ENCODE measurements at regions not wholly inside any gene's neighbourhood (a gene's known extent, or its start where the extent isn't known, plus 50 kb on each side); places are given as distances from the start of the nearest gene placed in this dataset.
"Not testable (repeated sequence)": the region's sequence is repeated elsewhere in the genome, so short reads cannot be mapped to it uniquely, and the experiment has no call there.

DNA sequence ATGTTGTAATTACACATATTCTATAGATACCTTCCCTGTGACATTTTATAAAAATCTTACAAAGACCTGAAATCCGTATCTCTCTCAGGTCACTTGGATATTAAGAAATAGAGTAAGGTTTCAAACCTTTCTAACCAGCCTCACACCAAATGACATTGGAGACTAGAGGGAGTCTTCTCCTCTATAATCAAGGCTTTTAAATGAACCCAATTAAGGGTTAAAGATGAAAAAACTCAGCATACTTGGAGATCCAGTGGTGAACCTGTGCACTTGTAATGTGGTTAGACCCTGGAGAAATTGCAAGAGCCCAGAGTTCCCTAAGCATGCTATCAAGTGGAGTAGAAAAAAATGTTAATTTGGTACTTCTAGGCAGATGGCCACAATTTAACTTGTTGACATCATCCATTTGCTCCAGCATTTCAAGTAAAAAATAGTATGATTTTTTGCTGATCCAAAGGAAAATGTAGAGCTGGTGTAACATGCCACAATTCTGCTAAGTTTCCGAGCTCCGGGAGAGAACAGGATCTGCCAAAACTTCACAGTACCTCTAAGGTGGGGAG lies 554.1 kb upstream of the MIR17HG start:
- no peak for DNase-seq (ENCODE audit: low read depth in 2 of 2)

DNA sequence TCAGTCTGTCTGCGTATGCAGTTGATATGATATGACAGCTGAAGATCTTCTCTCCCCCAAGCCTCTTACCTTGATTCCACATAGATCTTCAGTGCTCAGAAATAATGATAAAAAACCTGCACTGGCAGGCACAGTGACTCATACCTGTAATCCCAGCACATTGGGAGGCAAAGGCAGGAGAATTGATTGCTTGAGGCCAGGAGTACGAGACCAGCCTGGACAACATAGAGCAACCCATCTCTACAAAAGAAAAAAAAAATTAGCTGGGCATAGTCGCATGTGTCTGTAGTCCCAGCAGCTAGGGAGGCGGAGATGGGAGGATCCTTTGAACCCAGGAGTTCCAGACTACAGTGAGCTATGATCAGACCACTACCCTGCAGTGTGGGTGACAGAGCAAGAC lies 551.0 kb upstream of the MIR17HG start:
- DNase-seq (ENCODE audit: low read depth in 2 of 2) = no peak

DNA sequence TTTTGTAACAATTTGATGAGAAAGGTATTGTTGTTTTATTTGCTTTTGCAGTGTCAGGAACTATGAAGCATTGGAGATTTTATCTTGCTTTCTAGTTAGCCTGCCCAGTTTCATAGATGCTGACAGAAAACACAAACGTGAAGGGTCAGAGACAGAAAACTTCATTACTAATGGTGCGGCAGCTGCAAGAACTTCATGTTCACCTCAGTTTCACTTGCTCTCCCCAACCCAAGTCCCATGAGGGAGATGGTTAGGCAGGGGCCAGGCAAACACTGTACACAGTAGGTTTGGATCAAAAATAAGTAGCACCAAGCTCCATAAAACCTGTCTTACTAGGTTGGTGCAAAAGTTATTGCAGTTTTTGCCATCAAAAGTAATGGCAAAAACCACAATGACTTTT lies 550.2 kb upstream of the MIR17HG start:
- DNase-seq (ENCODE audit: low read depth in 2 of 2) = no peak

DNA sequence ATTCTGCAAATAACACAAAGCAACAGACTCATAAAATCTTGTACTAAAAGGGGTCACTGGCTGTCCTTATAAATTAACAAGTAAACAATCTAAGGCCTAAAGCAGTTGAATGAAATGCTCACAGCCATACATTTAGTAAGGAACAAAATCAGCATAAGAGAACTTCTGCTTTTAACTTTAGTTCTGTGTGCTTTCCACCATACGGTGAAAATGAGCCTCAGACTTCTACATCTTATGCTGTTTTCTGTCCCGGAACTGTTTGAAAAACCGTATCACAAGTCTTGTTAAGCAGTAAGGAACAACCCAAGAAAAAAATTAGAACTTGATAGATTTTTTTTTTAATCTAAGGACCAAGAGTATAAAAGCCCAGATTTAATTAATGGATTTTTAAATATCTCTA lies 549.1 kb upstream of the MIR17HG start:
- DNase-seq (ENCODE audit: low read depth in 2 of 2) = no peak

DNA sequence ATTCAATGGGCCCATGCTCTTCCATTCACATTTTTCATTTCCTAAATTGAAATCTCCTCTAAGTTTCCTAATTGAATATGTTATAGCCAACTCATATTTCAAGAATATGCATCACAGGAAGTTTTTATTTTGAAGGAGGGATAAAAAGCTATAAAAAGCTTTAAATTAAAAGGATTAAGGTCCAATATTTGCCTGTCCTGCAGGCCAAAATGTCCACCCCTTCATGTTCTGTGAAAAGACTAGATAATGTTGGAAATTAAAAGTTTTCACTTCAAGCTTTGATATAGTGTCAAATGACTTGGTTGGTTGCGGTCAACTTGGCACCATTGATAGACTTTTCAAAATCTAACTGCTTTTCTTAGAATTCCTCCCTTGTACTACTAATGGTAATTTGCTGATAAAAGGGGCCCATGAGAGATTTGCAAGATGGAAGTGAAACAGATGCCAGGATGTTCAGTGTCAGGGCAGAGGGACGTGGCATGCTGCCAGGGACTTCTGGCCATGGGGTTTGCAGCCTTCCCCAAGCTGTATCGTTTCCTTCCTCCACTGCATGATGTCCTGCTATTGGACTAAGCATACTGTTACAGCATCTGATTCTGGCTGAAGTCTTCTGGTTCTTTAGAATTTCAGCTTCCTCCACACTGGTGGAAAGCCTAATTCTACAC lies 547.3 kb upstream of the MIR17HG start:
- DNase-seq (ENCODE audit: low read depth in 2 of 2) = no peak

DNA sequence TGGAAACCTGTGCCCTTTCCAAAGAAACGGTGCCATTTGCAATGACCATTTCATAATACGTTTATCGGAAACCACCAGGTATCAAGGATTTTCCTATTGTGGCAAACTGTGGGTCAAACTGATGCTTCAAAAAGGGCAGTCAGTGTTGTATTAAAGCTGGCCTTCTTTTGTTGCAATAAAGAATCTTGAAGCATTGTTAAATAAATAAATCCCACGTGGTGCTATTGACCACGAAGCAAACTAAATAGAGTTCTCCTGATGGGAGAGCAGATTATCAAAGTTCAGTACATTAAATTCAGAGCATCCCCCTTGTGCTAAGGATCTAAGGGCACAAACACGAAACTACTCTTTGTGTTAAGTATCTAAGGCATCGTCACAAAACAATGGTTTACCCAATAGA lies 545.9 kb upstream of the MIR17HG start:
- DNase-seq (ENCODE audit: low read depth in 2 of 2) = no peak

DNA sequence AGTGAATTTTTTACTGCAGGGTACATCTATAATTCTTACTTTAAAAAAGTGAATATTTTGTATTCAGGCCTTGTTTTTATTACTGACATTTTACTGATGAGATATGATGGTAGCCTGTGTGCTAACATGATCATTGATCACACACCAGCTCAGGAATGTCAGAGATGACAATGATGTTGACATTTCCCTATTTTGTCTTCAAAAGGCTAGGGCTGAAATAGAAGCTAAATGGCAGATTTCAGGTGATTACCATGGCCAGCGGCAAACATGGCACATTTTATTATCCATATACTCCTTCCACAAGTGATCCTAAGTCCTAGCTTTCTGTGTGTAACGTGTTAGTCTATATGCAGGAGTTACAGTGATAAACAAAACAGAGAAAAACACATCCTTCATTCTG lies 544.3 kb upstream of the MIR17HG start:
- no peak for DNase-seq (ENCODE audit: low read depth in 2 of 2)

DNA sequence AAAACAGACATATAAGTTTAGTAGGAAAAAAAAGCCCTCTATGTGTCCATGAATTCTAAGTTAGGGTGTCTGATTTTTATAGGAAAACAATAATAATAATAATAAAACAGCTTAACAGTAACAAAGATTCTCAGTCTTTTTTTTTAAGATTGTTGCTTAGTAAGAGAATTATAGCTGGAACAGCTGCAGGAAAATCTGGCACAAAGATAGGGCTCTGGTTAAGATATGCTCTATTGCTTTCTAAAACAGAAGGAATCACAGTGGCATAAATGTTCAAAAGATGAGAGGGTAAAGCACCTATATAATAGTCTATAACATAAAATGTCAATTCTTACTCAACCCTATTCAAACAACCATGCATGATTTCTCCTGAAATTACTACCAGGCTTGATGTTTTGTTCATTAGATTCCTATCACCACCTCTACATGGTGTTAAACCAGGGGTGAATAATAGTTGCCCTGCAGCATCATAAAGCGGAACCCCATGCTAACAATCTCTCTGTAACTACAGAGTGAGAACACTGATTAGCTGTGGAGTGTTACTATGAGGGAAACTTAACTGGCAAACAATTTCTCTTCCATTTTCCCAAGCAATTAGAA lies 541.4 kb upstream of the MIR17HG start:
- DNase-seq (ENCODE audit: low read depth in 2 of 2) = no peak

DNA sequence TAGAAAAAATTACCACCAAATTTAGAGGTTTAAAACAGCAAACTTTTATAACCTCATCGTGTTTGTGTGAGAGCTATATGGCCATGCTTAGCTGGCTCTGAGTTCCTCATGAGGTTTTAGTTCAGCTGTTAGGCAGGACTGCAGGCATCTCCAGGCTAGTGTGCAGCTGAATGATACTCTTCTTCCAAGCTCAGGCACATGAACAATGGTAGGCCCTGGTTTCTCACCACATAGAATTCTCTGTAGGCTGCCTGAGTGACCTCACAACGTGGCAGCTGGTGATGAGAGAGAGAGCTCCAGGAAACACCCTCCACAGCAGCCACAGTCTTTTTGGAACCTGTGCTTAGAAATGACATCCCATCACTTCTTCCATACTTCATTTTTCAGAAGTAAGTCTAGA lies 540.6 kb upstream of the MIR17HG start:
- DNase-seq (ENCODE audit: low read depth in 2 of 2) = no peak

DNA sequence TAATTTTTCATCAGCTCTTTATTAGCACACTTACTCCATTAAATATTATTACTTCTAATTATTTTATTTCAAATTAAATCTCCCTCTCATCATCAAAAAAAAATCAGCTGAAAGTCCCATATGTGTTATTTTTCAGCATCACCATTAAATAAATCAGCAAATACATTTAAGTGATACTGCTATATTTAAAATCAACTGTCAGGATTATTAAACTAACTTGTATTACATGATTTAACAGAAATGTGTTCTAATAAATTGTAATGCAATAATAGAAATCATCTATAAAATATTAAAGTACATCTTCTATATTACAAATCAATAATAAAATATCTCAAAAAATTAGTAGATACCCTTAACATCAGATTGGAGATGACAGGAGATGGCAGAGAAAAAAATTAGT lies 538.6 kb upstream of the MIR17HG start:
- DNase-seq (ENCODE audit: low read depth in 2 of 2) = no peak

DNA sequence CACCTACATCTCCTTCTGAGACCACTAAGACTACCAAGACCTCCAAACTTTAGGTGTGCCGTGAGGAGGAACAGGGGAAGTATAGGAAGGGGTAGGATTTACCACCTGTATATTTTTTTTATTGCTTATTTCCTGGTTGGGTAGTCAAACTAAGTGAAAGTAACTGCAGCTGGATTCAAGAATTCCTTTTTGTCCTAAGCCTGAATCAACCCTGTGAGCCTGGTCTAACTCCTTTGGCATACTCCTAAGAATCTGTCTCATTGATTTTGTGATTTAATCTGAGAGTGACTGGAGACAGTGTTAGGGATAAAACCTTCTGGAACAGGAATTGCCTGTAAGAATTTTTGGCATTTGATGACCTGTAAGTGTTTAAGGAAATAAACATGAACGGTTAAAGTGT lies 523.5 kb upstream of the MIR17HG start:
- no peak for DNase-seq (ENCODE audit: low read depth in 2 of 2)

DNA sequence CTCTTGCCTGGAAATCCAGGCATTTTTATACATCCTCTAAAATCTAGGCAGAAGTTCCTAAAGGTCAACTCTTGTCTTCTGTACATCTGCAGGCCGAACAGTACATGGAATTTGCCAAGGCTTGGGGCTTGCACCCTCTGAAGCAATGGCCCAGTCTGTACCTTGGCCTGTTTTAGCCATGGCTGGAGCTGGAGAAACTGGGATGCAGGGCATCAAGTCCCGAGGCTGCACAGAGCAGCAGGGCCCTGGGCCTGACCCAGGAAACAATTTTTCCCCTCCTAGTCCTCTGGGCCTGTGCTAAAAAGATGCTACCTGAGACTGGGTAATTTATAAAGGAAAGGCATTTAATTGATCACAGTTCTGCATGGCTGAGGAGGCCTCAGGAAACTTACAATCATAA lies 520.8 kb upstream of the MIR17HG start:
- DNase-seq (ENCODE audit: low read depth in 2 of 2) = no peak

DNA sequence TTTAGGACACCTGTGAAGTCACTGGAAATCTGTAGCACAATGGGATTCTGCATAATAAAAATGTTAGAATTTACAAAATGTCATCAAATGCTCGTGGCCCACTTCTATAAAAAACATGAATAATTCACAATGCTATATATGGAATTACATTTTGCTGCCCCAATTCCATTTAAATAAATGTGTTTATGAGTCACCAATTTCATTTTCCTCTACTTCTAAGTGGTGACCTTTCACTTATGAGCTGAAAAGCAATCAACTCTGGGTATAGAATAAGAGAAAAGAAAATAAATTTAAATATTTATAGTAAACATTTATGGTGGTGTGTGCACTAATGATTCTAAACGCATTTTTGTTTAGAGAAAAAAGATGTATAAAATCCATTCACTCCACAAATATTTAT lies 516.7 kb upstream of the MIR17HG start:
- DNase-seq (ENCODE audit: low read depth in 2 of 2) = no peak

DNA sequence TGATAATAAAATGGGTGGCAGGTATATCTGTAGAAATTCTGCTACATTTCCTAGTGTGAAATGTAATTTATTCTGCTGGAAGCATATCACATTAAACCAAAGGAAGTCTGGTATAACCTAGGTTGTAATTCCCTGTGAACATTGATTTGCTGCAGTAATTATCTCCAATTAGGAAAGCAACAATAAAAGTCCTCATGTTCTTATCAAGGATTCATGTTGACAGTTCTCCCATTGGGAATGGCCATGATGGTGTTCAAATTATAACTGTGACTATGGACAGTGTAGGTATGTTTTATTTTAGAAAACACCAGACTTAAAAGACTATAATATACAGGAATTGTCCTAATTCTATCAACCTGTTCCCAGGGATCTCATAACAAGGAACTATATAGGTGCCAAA lies 513.5 kb upstream of the MIR17HG start:
- DNase-seq (ENCODE audit: low read depth in 2 of 2) = no peak

DNA sequence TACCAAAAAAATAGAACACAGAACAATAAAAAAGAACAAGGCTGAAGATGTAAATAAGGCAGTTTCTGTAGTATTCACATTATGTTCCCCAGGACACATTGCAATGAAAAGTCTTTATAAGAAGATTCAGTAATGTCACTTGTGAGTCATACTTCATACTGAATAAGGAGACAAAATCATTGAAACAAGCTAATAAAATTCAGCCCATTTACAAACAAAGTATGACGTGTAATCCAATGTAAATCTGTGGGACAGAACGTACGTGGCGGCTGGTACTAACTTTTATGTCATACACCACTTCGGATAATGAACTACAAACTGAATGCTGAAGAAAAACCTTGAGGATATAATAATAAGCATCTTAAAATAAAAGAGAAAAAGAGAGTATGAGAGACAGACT lies 512.8 kb upstream of the MIR17HG start:
- DNase-seq (ENCODE audit: low read depth in 2 of 2) = no peak

DNA sequence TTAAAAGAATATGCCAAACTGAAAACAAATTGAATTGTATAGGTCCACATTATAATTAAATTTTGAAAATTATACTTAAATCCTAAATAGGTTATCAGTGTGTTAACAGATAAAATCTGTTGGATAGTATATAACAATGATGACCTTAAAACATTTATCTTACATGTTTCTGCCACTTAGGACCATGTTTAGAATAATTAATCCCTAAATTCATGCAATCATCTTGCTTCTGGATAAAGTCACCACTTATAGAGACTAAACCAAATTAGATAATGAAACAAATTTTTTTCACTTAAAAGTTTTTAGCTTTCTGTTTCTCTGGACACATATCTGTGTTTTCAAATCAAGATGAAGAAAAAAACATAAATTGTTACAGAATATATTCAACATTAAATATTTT lies 511.7 kb upstream of the MIR17HG start:
- DNase-seq (ENCODE audit: low read depth in 2 of 2) = no peak

DNA sequence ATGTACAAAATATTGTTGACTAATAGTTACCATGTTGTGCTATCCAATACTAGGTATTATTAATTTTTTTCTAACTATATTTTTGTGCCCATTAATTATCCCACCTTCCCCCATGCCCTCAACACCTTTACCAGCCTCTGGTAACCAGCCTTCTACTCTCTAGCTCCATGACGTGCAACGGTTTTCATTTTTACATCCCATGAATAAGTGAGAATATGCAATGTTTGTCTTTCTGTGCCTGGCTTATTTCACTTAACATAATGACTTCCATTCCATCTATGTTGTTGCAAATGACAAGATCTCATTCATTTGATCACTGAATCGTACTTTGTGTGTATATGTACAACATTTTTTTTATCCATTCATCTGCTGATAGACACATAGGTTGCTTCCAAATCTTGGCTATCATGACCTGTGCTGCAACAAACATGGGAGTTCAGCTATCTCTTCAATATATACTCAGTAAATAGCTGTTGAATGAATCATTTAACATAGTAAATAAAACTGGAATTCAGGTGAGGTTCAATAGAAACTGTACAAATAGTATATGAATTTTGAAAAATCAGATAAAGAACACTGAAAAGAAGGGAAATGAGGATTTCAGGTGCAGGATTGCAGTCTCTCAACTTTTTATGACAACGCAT lies 509.0 kb upstream of the MIR17HG start:
- DNase-seq (ENCODE audit: low read depth in 2 of 2) = no peak

DNA sequence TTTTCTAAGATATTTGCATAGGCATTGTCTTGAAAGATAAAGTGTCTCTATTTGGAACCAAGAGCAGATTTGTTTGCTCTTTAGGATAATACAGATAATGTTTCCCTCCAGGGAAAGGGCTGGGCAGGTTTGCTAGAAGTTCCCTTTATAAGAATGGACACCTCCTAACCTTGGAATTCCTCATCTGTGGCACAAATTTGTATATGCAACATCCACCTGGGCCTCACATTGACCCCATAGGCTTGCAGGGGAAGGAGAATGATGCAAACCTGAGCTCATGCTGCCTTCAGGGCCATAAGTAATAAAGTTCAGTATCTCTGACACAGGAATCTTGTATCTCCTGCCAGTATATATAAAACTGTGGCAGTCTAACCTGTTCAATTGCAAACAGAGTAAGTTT lies 508.4 kb upstream of the MIR17HG start:
- no peak for DNase-seq (ENCODE audit: low read depth in 2 of 2)

DNA sequence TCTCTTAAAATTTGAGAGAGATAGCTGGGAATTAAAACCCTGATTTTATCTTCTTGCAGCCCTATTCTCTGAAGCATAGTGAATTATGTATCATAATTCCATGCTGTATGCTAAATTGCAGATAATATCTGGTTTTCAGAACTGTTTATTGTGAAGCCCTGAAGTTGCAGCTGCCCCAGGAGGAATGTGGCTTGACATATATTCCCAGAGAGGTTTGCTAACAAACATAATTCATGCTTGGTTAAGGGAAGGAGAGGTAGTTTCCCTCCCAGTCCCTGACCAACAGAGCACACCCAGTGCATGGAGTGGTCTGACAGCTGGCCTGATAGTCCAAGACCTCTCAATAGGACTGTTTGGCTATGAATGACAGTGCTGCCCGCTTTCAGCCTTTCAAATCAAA lies 500.6 kb upstream of the MIR17HG start:
- no peak for DNase-seq (ENCODE audit: low read depth in 2 of 2)

DNA sequence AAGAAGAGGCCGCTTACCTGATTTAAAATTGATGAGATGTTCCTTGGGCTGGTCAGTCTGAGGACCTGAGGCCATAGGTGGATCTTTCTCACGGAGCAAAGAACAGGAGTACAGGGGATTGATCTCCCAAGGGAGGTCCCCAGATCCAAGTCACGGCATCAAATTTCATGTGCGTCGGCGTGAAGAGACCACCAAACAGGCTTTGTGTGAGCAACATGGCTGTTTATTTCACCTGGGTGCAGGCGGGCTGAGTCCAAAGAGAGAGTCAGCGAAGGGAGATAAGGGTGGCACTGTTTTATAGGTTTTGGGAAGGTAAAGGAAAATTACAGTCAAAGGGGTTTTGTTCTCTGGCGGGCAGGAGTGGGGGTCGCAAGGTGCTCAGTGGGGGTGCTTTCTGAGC lies 493.8 kb upstream of the MIR17HG start:
- DNase-seq (ENCODE audit: low read depth in 2 of 2) = not testable (repeated sequence)

DNA sequence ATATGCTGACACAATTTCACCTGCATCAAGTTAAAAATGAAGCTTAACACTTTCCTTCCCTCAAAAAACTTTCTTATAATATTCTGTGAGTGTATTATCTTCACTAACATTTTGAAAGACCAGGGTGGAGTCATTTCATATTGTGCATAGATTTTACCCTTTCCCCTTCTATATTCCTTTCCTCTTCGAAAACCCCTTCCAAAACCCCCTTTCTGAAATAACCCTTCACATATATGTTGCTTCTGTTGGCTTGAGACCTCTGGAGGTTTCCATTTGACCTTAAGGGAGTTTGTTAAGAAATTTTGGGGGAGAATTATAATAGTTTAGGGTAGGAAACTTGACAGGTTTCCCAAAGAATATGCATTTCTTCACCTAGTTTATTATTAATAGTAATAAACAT lies 489.6 kb upstream of the MIR17HG start:
- no peak for DNase-seq (ENCODE audit: low read depth in 2 of 2)

DNA sequence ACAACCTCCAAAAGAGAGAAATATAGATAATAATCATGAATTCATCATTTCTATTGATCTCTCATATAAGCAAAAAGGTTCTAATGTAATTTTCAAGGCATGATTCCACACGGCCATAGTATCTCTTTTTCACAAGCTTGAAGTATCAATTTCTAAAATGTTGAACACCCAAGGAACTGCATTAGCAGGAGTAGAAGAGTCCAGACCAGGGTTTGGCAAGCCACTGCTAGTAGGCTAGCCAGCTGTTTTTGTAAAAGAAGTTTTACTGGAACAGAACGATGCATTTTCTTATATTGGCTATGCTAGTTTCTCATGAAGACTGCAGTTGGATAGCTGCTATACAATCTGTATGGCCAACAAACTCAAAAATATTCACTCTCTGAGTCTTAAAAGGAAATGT lies 481.5 kb upstream of the MIR17HG start:
- no peak for DNase-seq (ENCODE audit: low read depth in 2 of 2)

DNA sequence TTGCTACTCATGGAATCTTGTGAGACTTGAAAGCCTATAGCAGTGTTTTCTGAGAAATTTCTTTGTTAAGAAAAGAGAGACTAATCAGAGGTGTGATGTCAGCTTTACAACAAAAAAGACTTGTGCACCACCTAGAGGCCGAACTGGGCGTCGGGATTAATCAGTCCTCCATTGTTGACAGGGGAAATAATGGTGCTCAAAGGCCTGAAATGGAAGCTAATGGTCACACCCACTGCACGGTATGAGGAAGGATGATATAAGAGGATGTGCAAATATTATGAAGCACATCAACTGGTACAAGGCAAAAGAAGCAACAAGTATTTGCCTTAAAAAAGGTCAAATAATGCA lies 480.2 kb upstream of the MIR17HG start:
- peak in 1 of 2 donors; percentile 7 for DNase-seq (ENCODE audit: low read depth in 2 of 2)
